OCI-LY3 (cell line): ENCODE measurements at regions not wholly inside any gene's neighbourhood (a gene's known extent, or its start where the extent isn't known, plus 50 kb on each side); places are given as distances from the start of the nearest gene placed in this dataset.

ENCODE experiments used
- H2AFZ ChIP-seq: fragments of 200-600, 300-600 bp; shearing (Covaris generic); 2 replicates; pipeline ENCODE4 v1.6.0; 2014; ENCODE audit warnings: antibody characterized with exemption, low read depth, low read length
- H3K27ac ChIP-seq: fragments of 200-600, 300-600 bp; sonication (generic); 2 replicates; pipeline ENCODE4 v1.5.1; 2014; ENCODE audit warnings: mild to moderate bottlenecking, low read length, moderate library complexity, mixed read lengths
- H3K27me3 ChIP-seq: fragments of 200-600, 300-600 bp; sonication (generic); 2 replicates; pipeline ENCODE4 v1.6.1; 2014; ENCODE audit warnings: low read depth, low read length, mixed read lengths
- H3K36me3 ChIP-seq: fragments of 200-600, 300-600 bp; sonication (generic); replicated peaks from 2 replicates; pipeline ENCODE3; 2014; ENCODE audit warnings: low read depth, low read length, mixed read lengths
- H3K4me1 ChIP-seq: fragments of 300-600, 200-600 bp; sonication (generic); 2 replicates; pipeline ENCODE4 v1.6.1; 2014; ENCODE audit warnings: low read length, mixed read lengths
- H3K4me2 ChIP-seq: fragments of 200-600, 300-600 bp; sonication (generic); 2 replicates; pipeline ENCODE4 v1.6.1; 2014; ENCODE audit warnings: low read length, mixed read lengths
- H3K4me3 ChIP-seq: fragments of 300-600, 200-600 bp; sonication (generic); 2 replicates; pipeline ENCODE4 v1.5.1; 2014; ENCODE audit warnings: antibody characterized with exemption, mild to moderate bottlenecking, low read length, moderate library complexity
- H3K79me2 ChIP-seq: fragments of 300-600, 200-600 bp; shearing (Covaris generic); 2 replicates; pipeline ENCODE4 v1.6.1; 2014; ENCODE audit warnings: mild to moderate bottlenecking, low read length, mixed read lengths
- H3K9ac ChIP-seq: fragments of 300-600, 200-600 bp; shearing (Covaris generic); 2 replicates; pipeline ENCODE4 v1.6.0; 2014; ENCODE audit warnings: mild to moderate bottlenecking, low read length, moderate library complexity
- H3K9me3 ChIP-seq: fragments of 200-600, 300-600 bp; shearing (Covaris generic); 2 replicates; pipeline ENCODE4 v1.6.1; 2014; ENCODE audit warnings: low read length, mixed read lengths; ENCODE audit not compliant: insufficient read depth
- H4K20me1 ChIP-seq: fragments of 200-600, 300-600 bp; sonication (generic); 2 replicates; pipeline ENCODE4 v1.6.1; 2016; ENCODE audit warnings: low read length, mixed read lengths; ENCODE audit not compliant: insufficient read depth
- CTCF ChIP-seq: fragments of 200-600, 300-600 bp; sonication (generic); IDR thresholded peaks from 2 replicates; pipeline ENCODE4 v1.5.1; 2014; ENCODE audit warnings: antibody characterized with exemption, low read length, low read depth
- EZH2phosphoT487 ChIP-seq: fragments of 200-600 bp; shearing (Covaris generic); IDR thresholded peaks from 2 replicates; pipeline ENCODE4 v1.6.1; 2018; ENCODE audit warnings: antibody characterized with exemption, mixed run types, low read depth

- no peaks in the 10 kb centered on the region for H3K79me2 ChIP-seq
- H2AFZ ChIP-seq, result no peak overlapping the region
- H3K9me3 ChIP-seq, result no peaks in the 10 kb centered on the region
- no peak overlapping the region for H3K9ac ChIP-seq
- peaks cover 19% of the 10 kb centered on the region; the same call in 1 of the 2 replicates for H3K27me3 ChIP-seq
- H3K27ac ChIP-seq, result no peak overlapping the region
- H3K4me3 ChIP-seq, result no peak overlapping the region
- no peak for TF ChIP-seq CTCF
- TF ChIP-seq EZH2phosphoT487, result no peak
- no peaks in the 10 kb centered on the region for H3K36me3 ChIP-seq
- no peak overlapping the region for H3K4me2 ChIP-seq
- H4K20me1 ChIP-seq, result no peaks in the 10 kb centered on the region
- H3K4me1 ChIP-seq, result no peaks in the 10 kb centered on the region
These were observed 439.2 kb upstream of the MAF start for GRCh38 chr16:80039777-80040176.

GRCh38 chr16:80038566-80038965 lies 438.0 kb upstream of the MAF start:
- Histone ChIP-seq H3K9ac (no peak overlapping the region), H3K27me3 (peaks cover 19% of the 10 kb centered on the region; the same call in 1 of the 2 replicates), H3K36me3 (no peaks in the 10 kb centered on the region), H3K9me3 (no peaks in the 10 kb centered on the region), H3K4me2 (no peak overlapping the region), H2AFZ (no peak overlapping the region), H3K79me2 (no peaks in the 10 kb centered on the region), H3K27ac (no peak overlapping the region), H3K4me3 (no peak overlapping the region), H3K4me1 (no peaks in the 10 kb centered on the region), H4K20me1 (no peaks in the 10 kb centered on the region)
- TF ChIP-seq CTCF, result no peak
- TF ChIP-seq EZH2phosphoT487, result no peak

DNA sequence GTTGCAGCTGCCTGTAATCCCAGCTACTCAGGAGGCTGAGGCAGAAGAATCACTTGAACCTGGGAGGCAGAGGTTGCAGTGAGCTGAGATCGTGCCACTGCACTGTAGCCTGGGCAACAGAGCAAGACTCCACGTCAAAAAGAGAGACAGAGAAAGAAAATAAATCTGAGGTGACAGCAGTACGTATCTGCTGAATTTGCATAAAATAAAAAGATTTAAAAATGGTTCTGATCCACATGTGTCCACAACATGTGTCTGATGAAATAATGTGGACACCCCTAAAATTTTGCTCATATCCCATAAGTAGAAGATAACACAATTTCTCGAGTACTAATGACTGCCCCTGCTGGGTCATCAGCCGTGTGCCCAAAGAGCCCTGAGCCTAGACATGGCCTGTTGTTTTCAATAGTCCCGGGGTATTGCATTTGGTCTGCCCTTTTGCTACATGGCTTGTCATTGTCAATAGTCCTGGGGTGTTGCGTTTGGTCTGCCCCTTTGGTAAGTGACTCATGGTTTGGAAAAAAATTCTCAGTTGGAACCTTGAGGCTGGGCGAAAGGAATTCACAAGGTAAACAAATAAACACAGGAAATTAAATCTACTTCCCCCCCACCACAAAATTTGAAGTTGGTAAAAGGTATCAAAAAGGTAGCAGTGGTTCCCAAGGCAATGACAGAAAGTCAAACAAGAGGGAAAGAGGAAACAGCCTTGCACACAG lies 434.6 kb upstream of the MAF start:
- Histone ChIP-seq H3K27ac (no peak overlapping the region), H3K9me3 (no peaks in the 10 kb centered on the region), H4K20me1 (no peaks in the 10 kb centered on the region), H3K4me2 (no peak overlapping the region), H3K9ac (no peak overlapping the region), H3K27me3 (peaks cover 7% of the 10 kb centered on the region; the same call in 1 of the 2 replicates), H3K36me3 (no peaks in the 10 kb centered on the region), H3K4me3 (no peak overlapping the region), H2AFZ (no peak overlapping the region), H3K4me1 (no peaks in the 10 kb centered on the region), H3K79me2 (no peaks in the 10 kb centered on the region)
- TF ChIP-seq EZH2phosphoT487 (no peak), CTCF (no peak)

DNA sequence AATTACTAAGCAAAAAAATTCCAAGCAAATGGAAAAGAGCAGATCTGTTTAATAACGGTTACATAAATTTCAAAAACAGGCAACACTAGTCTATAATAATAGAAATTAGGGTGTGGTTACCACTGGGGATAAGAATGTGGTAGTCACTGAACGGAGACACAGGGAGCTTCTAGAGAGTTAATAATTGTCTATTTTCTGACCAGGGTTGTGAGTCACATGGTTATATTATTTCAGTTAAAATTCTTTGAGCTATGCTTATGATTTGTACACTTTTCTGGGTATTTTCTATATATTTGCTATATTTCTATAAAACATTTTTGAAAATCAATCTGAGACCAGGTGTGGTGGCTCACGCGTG lies 433.9 kb upstream of the MAF start:
- Histone ChIP-seq H3K27ac (no peak overlapping the region), H4K20me1 (no peaks in the 10 kb centered on the region), H3K27me3 (peaks cover 7% of the 10 kb centered on the region; the same call in 1 of the 2 replicates), H3K4me3 (no peak overlapping the region), H3K4me2 (no peak overlapping the region), H3K4me1 (no peaks in the 10 kb centered on the region), H3K36me3 (no peaks in the 10 kb centered on the region), H3K9me3 (no peaks in the 10 kb centered on the region), H3K9ac (no peak overlapping the region), H3K79me2 (no peaks in the 10 kb centered on the region), H2AFZ (no peak overlapping the region)
- TF ChIP-seq CTCF (no peak), EZH2phosphoT487 (no peak)
